HG02763 (cell line): ENCODE measurements at regions not wholly inside any gene's neighbourhood (a gene's known extent, or its start where the extent isn't known, plus 50 kb on each side); places are given as distances from the start of the nearest gene placed in this dataset.

Experiments
- ATAC-seq: cut with Tn5 transposase; IDR thresholded peaks from one replicate; pipeline ENCODE4 v1.9.1; 2021; ENCODE audit warnings: mild to moderate bottlenecking, moderate library complexity; ENCODE audit not compliant: unreplicated experiment

GRCh38 chr5:114665551-114665950 lies 303.7 kb downstream of the KCNN2 start:
- ATAC-seq, result no peak

GRCh38 chr5:114660791-114661190 lies 298.9 kb downstream of the KCNN2 start:
- ATAC-seq, result no peak

- ATAC-seq, result no peak
These were observed 296.3 kb downstream of the KCNN2 start for GRCh38 chr5:114658194-114658593.

- ATAC-seq, result no peak
These were observed 295.7 kb downstream of the KCNN2 start for GRCh38 chr5:114657342-114658130.

GRCh38 chr5:114649878-114650277 lies 288.0 kb downstream of the KCNN2 start:
- no peak for ATAC-seq

DNA sequence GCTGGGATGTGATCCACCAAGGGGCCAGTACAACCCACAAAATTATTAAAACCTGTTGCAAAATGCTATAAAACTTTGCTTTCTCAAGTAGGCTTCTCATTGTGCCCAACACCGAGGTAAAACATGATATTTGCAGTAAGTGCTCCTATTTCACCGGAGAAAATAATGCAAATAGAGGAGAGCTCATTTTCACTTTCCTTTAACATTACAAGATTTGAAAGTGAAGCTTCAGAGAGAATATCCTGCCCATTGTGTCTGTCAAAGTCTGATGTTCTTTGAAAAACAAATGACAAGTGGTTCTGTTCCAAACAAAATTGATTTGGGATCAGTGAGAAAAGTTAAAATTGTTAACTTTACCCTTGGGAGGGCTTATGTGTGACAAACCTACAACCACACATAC lies 287.1 kb downstream of the KCNN2 start:
- ATAC-seq, result no peak

DNA sequence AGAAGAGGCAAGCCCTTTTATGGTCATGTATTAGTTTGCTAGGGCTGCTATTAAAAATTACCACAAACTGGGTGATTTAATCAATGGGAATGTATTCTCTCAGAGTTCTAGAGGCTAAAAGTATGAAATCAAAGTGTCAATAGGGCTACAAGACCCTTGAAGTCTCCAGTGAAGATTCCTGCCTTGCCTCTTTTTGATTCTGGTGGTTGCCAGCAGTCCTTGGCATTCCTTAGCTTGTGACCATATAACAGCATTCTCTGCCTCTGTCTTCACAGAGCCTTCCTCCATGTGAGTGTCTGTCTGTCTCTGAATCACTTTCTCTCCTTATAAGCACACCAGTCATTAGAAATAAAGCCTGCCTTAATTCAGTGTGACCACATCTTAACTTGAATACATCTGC lies 282.7 kb downstream of the KCNN2 start:
- no peak for ATAC-seq

- ATAC-seq, result no peak
These were observed 274.4 kb downstream of the KCNN2 start for GRCh38 chr5:114636271-114636670.

DNA sequence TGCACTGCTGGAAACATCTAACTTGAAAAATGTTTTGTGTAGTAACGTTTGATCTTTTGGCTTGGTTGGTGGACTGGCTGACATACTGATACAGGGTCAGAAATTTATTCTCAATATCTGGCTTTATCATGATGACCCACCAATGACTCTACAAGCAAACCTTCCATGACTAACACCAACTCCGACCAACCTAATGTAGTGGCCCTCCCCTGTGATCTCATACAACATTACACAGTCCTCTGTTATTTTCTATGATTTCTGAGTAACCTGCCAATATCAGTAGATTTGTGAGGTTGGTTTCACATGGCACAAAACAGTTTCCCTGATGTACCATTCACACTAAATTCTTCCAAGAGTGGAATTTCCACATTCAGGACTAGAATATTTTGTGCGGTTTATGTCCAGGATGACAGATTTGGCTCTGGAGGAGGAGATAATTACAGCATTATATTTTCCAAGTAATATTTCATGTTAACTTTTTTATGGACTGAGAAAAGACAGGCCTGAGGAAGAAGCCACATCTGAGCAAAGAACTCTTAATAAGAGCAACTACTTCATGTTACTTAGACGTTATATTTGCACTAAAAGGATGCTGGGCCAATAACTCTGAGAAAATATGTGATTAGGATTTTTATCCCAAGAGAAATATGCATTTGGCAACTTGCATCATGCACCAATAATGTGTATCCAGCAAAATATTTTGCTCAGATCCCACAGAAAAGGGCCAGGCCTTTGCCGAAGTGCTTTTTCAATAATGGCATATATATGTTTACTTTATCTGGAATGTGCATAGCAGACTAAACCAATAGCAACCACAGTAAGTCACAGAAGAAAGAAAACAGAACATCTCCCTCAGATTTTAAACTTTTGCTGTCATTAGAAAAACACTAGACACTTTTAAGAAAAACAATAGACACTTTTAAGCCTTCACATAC lies 273.4 kb downstream of the KCNN2 start:
- no peak for ATAC-seq

- no peak for ATAC-seq
These were observed 272.6 kb downstream of the KCNN2 start for GRCh38 chr5:114634517-114634916.

DNA sequence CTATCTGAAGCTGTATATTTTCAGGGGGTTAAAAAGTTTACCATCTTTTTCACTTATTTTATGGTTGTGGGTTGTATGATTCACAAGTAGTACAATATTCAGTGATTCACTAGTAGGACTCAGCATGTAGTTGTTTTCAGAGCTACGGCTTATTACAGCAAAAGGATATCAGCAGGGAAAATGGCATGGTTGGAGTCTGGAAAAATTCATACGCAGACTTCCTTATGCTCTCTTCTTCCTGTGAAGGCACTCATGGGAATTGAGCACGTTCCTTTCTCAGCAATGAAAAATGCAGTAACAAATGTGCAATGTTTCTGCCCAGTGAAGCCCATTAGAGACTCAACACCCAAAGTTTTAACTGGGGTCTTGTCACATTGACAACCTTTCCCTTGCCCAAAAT lies 250.5 kb downstream of the KCNN2 start:
- ATAC-seq, result no peak

DNA sequence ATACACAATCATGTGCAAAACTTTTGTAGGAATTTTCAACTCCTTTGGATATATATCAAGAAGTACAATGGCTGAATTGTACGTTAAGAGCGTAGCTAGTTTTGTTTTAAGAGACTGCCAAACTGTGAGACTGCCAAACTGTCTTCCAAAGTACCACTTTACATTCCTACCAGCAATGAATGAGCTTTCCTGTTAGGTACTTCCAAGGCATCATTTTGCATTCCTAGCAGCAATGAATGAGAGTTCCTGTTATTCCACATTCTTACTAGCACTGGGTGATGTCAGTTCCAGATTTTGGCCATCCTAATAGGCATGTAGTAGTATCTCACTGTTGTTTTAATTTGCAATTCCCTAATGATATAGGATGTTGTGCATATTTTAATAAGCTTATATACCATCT lies 219.3 kb downstream of the KCNN2 start:
- ATAC-seq, result no peak

DNA sequence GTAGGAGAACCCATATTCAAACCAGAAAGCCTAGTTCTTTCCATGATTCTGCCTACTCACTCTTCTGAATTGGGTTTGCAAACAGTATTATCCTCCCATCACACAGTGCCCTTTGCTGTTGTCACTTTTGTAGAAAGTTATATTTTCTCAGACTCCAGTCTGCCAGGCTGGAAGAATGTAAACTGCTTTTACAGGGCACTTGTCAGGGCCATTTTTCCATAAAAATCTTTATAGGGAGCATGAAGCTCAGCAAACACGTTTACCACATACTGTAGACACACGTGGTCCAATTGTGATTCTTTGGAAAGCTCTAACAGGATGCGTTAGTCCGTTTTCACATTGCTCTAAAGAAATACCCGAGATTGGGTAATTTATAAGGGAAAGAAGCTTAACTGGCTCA lies 204.0 kb downstream of the KCNN2 start:
- ATAC-seq, result no peak

DNA sequence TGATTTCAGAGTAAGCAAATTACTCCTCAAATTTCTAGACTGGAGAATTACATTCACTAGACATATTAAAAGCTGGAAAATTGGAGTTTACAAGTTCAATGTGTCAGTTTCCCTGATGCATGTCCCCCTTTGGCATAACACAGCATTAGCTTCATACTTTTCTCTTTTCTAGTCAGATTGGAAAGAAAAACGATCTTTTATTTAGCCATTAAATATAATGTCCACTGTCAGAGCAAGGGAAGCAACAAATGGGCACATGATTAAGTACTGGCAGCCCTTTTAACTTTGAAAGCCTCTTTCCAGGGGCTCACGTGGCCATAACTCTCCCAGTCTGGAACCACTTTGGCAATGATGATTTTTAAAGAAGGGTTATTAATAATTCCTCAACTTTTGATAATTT lies 203.3 kb downstream of the KCNN2 start:
- no peak for ATAC-seq

DNA sequence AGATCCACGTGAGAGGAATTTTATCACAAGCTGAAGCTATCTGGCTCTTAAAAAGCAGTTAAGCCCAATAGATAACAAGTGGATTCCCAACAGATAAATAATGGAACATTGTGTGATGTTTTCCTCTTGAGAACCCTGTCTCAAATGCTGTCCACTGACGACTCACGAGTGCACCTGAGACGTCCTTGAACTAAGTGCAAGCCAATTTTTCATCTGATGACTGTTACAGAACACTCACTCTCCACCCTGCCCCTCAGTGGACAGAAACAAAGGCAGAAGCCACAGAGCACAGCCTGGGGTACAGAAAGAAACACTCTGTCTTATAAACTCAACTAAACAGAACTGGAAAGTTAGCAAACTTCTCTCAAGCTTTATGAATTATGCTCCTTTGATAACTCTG lies 199.5 kb downstream of the KCNN2 start:
- no peak for ATAC-seq
